ENCODE measurements at regions not wholly inside any gene's neighbourhood (a gene's known extent, or its start where the extent isn't known, plus 50 kb on each side); places are given as distances from the start of the nearest gene placed in this dataset.
"Not testable (repeated sequence)": the region's sequence is repeated elsewhere in the genome, so short reads cannot be mapped to it uniquely, and the experiment has no call there.

DNA sequence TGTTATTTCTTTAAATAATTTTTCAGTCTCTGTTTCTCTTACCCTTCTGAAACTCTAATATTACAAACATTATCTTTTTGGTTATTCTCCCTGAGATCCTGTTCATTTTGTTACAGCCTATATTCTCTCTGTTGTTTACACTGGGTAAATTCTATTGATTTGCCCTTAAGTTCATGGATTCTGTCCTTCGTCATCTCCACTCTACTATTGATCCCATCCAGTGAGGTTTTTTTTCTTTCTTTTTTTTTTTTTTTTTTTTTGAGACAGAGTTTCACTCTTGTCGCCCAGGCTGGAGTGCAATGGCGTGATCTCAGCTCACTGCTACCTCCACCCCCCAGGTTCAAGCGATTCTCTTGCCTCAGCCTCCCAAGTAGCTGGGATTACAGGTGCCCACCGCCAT, 393.9 kb downstream of the ZNF674 start:
- in situ Hi-C loops (cut with HindIII; ENCODE audit: low pct_unique_long_range_greater_than_20kb, low sequenced_read_pairs); DNase-seq (ENCODE audit: low read depth, low spot score): not testable (repeated sequence)

DNA sequence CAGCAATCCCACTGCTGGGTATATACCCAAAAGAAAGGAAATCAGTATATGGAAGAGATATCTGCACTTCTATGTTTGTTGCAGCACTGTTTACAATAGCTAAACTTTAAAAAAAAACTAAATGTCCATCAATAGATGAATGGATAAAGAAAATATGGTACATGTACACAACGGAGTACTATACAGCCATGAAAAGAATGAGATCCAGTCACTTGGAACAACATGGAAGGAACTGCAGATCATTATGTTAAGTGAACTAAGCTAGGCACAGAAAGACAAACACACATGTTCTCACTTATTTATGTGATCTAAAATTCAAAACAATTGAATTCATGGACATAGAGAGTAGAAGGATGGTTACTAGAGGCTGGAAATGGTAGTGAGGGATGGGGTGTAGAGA, 400.7 kb downstream of the ZNF674 start:
- in situ Hi-C loops (cut with HindIII; ENCODE audit: low pct_unique_long_range_greater_than_20kb, low sequenced_read_pairs): no loop called here
- DNase-seq (ENCODE audit: low read depth, low spot score): no peak

DNA sequence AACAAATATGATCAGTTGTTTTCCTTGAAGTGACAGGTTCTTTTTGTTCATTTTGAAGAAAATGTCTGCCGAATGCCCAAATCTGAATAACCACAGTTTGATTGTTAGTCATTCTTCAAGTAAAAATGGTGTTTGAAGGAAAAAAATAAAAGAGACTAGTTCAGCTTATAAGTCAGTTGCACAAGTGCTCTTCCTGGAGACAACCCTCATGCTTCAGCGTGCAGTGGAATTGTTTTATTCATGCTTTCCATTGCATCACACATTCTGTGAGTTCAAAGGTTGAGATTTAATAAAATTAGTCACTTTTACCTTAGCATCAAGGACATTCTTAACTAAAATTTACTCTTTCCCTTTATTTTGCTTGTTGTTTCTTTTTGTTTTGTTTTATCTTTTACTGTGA, 404.9 kb downstream of the ZNF674 start:
- DNase-seq (ENCODE audit: low read depth, low spot score): no peak
- in situ Hi-C loops (cut with HindIII; ENCODE audit: low pct_unique_long_range_greater_than_20kb, low sequenced_read_pairs): no loop called here

DNA sequence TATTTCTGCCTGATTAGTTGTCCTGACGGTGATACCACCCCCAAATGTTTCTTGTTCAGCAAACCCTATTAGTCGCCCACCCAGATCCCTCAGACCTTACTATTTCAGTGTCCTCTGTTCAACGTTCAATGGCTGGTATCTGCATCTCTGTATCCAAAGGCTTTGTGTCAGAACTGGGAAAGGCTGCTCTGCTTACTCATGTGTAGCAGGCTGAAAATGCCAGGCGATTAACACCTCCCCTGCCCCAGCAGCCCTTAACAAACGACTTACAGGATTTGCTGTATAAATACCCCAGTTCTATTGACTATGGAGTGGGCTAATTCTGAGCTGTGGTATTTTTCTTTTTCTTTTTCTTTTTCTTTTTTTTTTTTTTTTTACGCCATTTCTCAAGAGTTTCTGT, 415.0 kb downstream of the ZNF674 start:
- in situ Hi-C loops (cut with HindIII; ENCODE audit: low pct_unique_long_range_greater_than_20kb, low sequenced_read_pairs): no loop called here
- no peak for DNase-seq (ENCODE audit: low read depth, low spot score)

DNA sequence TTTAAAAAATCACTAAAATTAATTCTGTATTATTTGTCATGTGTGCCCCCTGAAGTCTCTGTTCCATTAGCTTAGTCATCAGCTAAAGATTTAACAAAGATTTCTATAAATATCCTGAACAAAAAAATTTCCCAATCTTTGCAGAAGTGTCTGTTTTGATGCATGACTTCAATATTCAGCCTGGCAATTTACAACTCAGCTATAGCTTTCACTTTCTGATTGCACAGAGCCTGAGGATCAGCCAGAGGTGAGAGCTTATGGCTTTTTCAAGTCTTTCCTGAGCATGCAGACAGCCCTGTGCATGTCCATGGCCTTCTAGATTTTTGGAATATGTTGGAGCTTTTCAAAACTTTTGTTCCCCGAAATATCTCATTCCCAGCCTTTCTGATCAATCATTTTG, 420.1 kb downstream of the ZNF674 start:
- no peak for DNase-seq (ENCODE audit: low read depth, low spot score)
- in situ Hi-C loops (cut with HindIII; ENCODE audit: low pct_unique_long_range_greater_than_20kb, low sequenced_read_pairs): no loop called here

DNA sequence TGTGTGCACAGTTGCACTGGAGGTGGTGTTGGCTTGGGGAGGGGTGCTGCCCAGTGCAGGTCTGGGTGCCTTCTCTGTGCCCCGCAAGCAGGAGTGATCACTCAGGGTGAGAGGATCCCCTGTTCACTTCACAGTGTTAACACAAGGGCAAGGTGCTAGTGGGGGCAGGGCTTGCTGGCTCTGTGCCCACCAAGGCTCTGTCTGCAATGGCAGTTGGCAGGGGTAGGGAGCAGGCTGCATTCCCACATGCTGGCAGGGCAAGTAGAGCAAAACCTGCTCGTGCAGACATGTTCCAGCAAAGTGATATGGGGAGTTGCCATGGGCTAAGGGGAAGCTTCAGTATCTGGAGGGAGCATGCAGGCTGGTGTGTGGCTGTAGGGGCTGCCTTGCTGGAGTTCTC, 428.0 kb downstream of the ZNF674 start:
- no peak for DNase-seq (ENCODE audit: low read depth, low spot score)
- in situ Hi-C loops (cut with HindIII; ENCODE audit: low pct_unique_long_range_greater_than_20kb, low sequenced_read_pairs): no loop called here

DNA sequence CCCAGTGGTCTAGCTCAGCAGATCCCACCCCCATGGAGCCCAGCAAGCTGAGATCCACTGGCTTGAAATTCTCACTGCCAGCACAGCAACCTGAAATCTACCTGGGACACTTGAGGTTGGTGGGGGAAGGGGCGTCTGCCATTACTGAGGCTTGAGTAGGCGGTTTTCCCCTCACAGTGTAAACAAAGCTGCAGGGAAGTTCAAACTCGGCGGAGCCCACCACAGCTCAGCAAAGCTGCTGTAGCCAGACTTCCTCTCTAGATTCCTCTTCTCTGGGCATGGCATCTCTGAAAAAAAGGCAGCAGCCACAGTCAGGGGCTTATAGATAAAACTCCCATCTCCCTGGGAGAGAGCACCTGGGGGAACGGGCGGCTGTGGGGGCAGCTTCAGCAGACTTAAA, 457.9 kb downstream of the ZNF674 start:
- DNase-seq (ENCODE audit: low read depth, low spot score); in situ Hi-C loops (cut with HindIII; ENCODE audit: low pct_unique_long_range_greater_than_20kb, low sequenced_read_pairs): not testable (repeated sequence)

DNA sequence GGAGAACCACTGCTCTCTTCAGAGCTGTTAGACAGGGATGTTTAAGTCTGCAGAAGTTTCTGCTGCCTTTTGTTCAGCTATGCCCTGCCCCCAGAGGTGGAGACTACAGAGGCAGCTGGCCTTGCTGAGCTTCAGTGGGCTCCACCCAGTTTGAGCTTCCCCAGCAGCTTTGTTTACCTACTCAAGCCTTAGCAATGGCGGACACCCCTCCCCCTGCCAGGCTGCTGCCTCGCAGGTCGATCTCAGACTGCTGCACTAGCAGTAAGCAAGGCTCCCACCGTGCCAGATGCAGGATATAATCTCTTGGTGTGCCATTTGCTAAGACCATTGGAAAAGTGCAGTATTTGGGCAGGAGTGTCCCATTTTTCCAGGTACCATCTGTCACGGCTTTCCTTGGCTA, 465.1 kb downstream of the ZNF674 start:
- DNase-seq (ENCODE audit: low read depth, low spot score); in situ Hi-C loops (cut with HindIII; ENCODE audit: low pct_unique_long_range_greater_than_20kb, low sequenced_read_pairs): not testable (repeated sequence)

DNA sequence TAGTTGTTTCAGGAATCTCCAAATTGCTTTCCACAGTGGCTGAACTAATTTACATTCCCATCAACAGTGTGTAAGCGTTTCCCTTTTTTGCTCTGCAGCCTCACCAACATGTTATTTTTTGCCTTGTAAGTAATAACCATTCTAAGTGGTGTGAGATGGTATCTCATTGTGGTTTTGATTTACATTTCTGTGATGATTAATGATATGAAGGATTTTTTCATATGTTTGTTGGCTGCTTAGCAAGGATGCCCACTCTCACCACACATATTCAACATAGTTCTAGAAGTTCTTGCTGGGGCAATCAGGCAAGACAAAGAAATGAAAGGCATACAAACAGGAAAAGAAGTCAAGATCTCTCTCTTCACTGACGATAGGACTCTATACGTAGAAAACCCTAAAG, 472.4 kb downstream of the ZNF674 start:
- in situ Hi-C loops (cut with HindIII; ENCODE audit: low pct_unique_long_range_greater_than_20kb, low sequenced_read_pairs): no loop called here
- DNase-seq (ENCODE audit: low read depth, low spot score): no peak

DNA sequence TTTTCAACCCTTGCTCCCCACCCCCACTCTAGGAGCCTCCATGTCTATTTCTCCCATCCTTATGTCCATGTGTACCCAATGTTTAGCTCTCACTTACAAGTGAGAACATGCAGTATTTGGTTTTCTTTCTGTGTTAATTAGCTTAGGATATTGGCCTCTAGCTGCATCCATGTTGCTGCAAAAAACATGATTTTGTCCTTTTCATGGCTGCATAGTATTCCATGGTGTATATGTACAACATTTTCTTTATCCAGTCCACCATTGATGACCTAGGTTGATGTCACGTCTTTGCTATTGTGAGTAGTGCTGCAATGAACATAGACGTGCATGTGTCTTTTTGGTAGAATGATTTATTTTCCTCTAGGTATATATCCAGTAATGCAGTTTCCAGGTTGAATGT, 472.8 kb downstream of the ZNF674 start:
- DNase-seq (ENCODE audit: low read depth, low spot score): no peak
- in situ Hi-C loops (cut with HindIII; ENCODE audit: low pct_unique_long_range_greater_than_20kb, low sequenced_read_pairs): no loop called here

DNA sequence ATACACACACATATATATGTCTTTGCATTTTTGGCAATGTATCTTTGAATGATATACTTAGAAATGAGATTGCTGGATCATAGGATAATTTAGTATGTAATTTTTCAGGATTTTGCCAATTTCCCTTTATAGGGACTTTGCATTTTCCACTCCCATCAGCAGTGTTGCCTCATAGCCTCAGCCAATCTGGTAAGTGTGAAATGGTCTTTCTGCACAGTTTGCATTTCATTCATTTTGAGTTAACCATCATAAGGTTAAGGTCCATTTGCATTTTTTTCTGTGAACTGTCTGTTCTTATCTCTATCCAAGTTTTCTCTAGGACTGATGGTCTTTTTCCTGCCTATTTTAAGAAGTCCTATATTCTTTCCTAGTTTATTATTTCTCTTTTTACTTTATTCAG, 474.8 kb downstream of the ZNF674 start:
- no peak for DNase-seq (ENCODE audit: low read depth, low spot score)
- in situ Hi-C loops (cut with HindIII; ENCODE audit: low pct_unique_long_range_greater_than_20kb, low sequenced_read_pairs): no loop called here

DNA sequence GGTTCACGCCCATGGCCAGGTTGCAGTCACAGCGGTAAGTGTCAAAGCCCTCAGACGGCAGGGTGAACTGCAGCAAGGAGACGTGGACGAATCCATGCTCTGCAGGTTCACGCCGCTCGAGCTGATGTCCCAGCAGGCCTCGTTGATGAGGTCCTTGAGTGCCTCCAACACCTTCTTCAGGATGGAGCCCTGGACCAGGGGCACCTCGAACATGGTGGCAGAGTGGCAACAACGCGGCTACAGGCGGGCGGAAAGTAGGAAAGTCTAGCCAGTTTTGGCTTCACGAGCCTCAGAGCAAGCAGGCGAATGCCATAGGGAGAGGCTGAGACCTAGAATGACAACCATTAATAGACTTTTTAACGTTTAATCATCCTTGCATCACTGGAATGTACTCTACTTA, 485.9 kb downstream of the ZNF674 start:
- in situ Hi-C loops (cut with HindIII; ENCODE audit: low pct_unique_long_range_greater_than_20kb, low sequenced_read_pairs): no loop called here

DNA sequence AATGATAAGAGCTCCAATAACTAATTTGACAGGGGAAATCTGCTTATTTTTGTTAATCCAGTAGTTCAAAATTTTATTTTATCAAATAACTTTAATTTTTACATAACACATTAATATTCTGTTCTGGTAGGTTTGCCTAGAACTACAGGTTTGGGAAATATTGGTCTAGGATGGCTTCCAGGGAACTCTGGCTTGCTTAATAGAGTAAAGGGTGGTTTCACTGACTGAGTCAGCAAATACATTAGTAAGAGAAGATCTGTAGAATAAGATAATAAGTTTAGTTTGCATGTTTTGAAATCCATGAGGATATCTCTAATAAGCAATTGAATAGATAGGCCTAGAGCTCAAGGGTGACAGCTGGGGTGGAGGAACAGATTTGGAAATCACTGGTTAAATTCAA, 500.7 kb downstream of the ZNF674 start:
- in situ Hi-C loops (cut with HindIII; ENCODE audit: low pct_unique_long_range_greater_than_20kb, low sequenced_read_pairs): no loop called here
- no peak for DNase-seq (ENCODE audit: low read depth, low spot score)

More for the DNA sequence above, 485.9 kb downstream of the ZNF674 start:
- no peak for DNase-seq (ENCODE audit: low read depth, low spot score)

DNA sequence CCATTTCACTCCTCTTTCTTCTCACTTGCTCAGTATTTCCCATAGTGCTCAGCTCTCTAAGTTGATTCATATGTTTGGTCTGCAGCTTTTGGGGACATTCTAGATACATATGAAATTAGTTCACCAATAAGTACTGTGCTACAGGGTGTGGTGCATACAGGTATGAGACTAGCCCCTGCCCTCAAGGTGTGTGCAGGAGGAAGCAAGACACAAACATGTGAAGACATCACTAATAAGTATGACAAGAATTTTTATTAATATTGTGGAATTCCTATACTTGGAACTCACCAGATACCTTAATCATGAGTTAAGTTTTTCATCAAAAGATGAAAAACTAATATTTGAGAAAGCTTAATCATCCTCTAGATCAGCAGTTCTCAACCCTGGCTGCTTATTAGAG, 505.2 kb downstream of the ZNF674 start:
- in situ Hi-C loops (cut with HindIII; ENCODE audit: low pct_unique_long_range_greater_than_20kb, low sequenced_read_pairs): no loop called here
- DNase-seq (ENCODE audit: low read depth, low spot score): no peak

DNA sequence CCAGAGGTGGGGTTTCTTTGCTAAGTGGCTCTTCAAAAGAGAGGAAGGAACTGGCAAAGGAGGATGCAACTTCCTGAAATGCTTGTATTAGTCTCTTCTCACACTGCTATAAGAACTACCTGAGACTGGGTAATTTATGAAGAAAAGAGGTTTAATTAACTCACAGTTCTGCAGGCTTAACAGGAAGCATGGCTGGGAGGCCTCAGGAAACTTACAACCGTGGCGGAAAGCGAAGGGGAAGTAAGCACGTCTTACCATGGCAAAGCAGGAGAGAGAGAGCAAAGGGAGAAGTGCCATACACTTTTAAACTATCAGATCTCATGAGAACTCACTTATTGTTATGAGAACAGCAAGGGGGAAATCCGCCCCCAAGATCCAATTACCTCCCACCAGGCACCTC, 505.7 kb downstream of the ZNF674 start:
- in situ Hi-C loops (cut with HindIII; ENCODE audit: low pct_unique_long_range_greater_than_20kb, low sequenced_read_pairs): no loop called here
- no peak for DNase-seq (ENCODE audit: low read depth, low spot score)

DNA sequence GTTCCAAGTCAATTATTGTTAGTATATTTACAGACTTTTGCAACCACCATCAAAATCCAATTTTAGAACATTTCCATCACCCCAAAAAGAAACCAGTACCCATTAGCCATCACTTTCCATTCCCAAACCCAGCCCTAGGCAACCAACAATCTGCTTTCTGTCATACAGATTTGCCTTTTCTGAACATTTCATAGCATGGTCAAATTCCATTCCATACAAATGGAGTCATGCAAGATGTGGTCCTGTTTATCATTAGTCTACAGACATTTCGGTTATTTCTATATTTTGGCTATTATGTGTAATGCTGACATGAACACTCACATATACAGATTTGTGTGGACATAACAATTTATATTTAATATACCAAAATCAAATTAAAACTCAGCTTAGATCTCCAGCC, 508.7 kb downstream of the ZNF674 start:
- no peak for DNase-seq (ENCODE audit: low read depth, low spot score)
- in situ Hi-C loops (cut with HindIII; ENCODE audit: low pct_unique_long_range_greater_than_20kb, low sequenced_read_pairs): no loop called here

DNA sequence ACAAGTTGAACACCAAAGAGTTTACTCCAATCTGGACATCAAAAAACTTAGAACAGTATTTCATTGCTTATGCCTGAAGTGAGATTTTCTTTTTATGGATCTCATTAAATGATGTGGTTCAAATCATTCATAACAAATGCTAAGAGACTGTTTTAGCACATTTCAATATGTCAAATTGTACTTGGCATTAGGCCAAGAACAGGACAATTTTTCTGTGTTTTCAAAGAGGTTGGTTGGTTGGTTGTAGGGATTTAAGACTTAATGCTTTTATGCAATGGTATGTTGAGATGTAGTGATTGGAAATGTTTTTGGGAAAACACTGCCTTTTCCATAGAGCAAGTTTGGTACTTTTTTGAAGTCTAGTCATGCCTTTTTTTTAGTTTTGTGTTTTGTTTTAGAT, 510.4 kb downstream of the ZNF674 start:
- in situ Hi-C loops (cut with HindIII; ENCODE audit: low pct_unique_long_range_greater_than_20kb, low sequenced_read_pairs): no loop called here
- no peak for DNase-seq (ENCODE audit: low read depth, low spot score)

DNA sequence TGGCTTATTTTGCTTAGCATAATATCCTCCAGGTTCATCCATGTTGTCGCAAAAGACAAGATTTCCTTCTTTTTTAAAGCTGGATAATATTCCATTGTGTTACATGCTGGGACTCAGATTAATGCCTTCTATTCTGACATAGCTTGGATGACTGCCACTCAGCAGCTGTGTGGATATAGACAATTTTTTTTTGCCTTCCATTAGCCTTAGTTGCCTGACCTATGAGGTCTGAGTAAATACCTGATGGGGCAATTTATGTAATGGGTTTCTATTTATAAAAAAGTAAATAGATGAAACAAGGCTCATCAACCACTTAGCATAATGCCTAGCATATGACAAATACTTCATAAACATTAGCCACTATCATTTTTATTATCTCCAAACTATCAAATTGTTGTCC, 515.4 kb downstream of the ZNF674 start:
- in situ Hi-C loops (cut with HindIII; ENCODE audit: low pct_unique_long_range_greater_than_20kb, low sequenced_read_pairs): no loop called here
- no peak for DNase-seq (ENCODE audit: low read depth, low spot score)

DNA sequence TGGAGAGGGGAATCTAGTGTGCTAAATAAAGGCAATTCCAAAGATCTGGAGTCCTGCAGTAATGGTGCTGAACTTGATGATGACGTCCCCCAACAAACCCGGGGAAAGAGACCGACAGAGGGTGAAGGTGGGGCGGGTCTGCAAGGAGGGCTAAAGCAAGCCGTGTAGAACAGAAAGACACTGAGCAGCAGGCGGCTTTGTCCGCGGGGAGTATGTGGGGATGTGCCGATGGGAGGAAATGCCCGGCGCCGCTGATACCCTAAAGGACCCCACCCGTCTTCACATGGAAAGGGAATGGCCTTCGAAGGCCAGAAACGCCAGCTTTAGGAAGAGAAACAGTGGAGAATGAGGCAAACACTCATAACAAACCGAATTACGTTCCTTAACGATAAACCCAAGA, 528.9 kb downstream of the ZNF674 start:
- in situ Hi-C loops (cut with HindIII; ENCODE audit: low pct_unique_long_range_greater_than_20kb, low sequenced_read_pairs): no loop called here
- no peak for DNase-seq (ENCODE audit: low read depth, low spot score)

DNA sequence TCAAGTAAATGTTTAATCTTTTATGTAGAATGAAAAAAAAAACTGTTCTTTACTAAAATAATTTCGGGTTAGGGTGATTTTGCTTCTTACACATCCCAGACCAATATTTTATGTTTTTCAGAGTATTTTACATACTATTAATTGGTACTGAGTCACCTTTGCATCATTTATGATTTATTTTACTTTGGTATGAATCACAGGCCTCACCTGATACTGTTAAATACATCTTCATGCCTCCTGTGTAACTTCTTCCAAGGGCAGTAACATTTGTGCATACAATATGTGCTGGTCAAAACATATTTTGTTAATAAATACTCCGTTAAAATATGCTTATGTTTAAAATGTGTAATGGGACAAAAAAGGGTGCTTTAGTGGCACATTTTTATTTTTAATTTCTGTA, 529.6 kb downstream of the ZNF674 start:
- DNase-seq (ENCODE audit: low read depth, low spot score): no peak
- in situ Hi-C loops (cut with HindIII; ENCODE audit: low pct_unique_long_range_greater_than_20kb, low sequenced_read_pairs): no loop called here

Data from SK-MEL-5 (cell line).